ENCODE measurements at regions not wholly inside any gene's neighbourhood (a gene's known extent, or its start where the extent isn't known, plus 50 kb on each side); places are given as distances from the start of the nearest gene placed in this dataset.
"Not testable (repeated sequence)": the region's sequence is repeated elsewhere in the genome, so short reads cannot be mapped to it uniquely, and the experiment has no call there.

- no peak overlapping the region for H3K27ac ChIP-seq (ENCODE audit: low read length)
- H4K20me1 ChIP-seq (ENCODE audit: insufficient read depth, low read length): no peaks in the 10 kb centered on the region
- no peak for TF ChIP-seq EZH2phosphoT487 (IDR thresholded peaks at IDR 0.05; ENCODE audit: low read length)
- TF ChIP-seq EZH2 (optimal IDR thresholded peaks at IDR 0.05; ENCODE audit: low read depth, low read length): no peak
- TF ChIP-seq CTCF (IDR thresholded peaks at IDR 0.05; ENCODE audit: low read length): no peak
- H2AFZ ChIP-seq (ENCODE audit: low read length): no peak overlapping the region
- H3K36me3 ChIP-seq (replicated peaks; ENCODE audit: insufficient read depth, low read length): no peaks in the 10 kb centered on the region
- H3K79me2 ChIP-seq (ENCODE audit: low read length): no peaks in the 10 kb centered on the region
- no peak overlapping the region for H3K4me2 ChIP-seq (ENCODE audit: low read depth, low read length)
- H3K4me3 ChIP-seq (ENCODE audit: low read length): no peak overlapping the region
- H3K27me3 ChIP-seq (replicated peaks; ENCODE audit: insufficient read depth, low read length): no peaks in the 10 kb centered on the region
- H3K9me3 ChIP-seq (replicated peaks; ENCODE audit: insufficient read depth, low read length): no peaks in the 10 kb centered on the region
- no peaks in the 10 kb centered on the region for H3K9me2 ChIP-seq (replicated peaks; ENCODE audit: insufficient read depth, low read length)
- no peaks in the 10 kb centered on the region for H3K4me1 ChIP-seq (ENCODE audit: low read length)
- no peak for DNase-seq
- H3K9ac ChIP-seq (ENCODE audit: low read length): no peak overlapping the region
- H3F3A ChIP-seq (ENCODE audit: insufficient read depth, low read length): no peaks in the 10 kb centered on the region
Observed at GRCh38 chr3:124149081-124149480, 157.2 kb upstream of the ROPN1 start.

GRCh38 chr3:124149771-124150170 lies 157.8 kb upstream of the ROPN1 start:
- Histone ChIP-seq H3K9me2 (replicated peaks; ENCODE audit: insufficient read depth, low read length) (no peaks in the 10 kb centered on the region), H3K79me2 (ENCODE audit: low read length) (no peaks in the 10 kb centered on the region), H3K9me3 (replicated peaks; ENCODE audit: insufficient read depth, low read length) (no peaks in the 10 kb centered on the region), H3K4me2 (ENCODE audit: low read depth, low read length) (no peak overlapping the region), H3K36me3 (replicated peaks; ENCODE audit: insufficient read depth, low read length) (no peaks in the 10 kb centered on the region), H3K4me1 (ENCODE audit: low read length) (no peaks in the 10 kb centered on the region), H3K27ac (ENCODE audit: low read length) (no peak overlapping the region), H2AFZ (ENCODE audit: low read length) (no peak overlapping the region), H3F3A (ENCODE audit: insufficient read depth, low read length) (no peaks in the 10 kb centered on the region), H4K20me1 (ENCODE audit: insufficient read depth, low read length) (no peaks in the 10 kb centered on the region), H3K9ac (ENCODE audit: low read length) (no peak overlapping the region), H3K4me3 (ENCODE audit: low read length) (no peak overlapping the region), H3K27me3 (replicated peaks; ENCODE audit: insufficient read depth, low read length) (no peaks in the 10 kb centered on the region)
- TF ChIP-seq EZH2phosphoT487 (IDR thresholded peaks at IDR 0.05; ENCODE audit: low read length) (no peak), CTCF (IDR thresholded peaks at IDR 0.05; ENCODE audit: low read length) (no peak), EZH2 (optimal IDR thresholded peaks at IDR 0.05; ENCODE audit: low read depth, low read length) (no peak)
- no peak for DNase-seq

GRCh38 chr3:124152891-124153290 lies 161.0 kb upstream of the ROPN1 start:
- not testable (repeated sequence) for H3K4me2 ChIP-seq (ENCODE audit: low read depth, low read length); H3K9ac ChIP-seq (ENCODE audit: low read length); H3K4me3 ChIP-seq (ENCODE audit: low read length); H3K9me3 ChIP-seq (replicated peaks; ENCODE audit: insufficient read depth, low read length); H3K9me2 ChIP-seq (replicated peaks; ENCODE audit: insufficient read depth, low read length); H3F3A ChIP-seq (ENCODE audit: insufficient read depth, low read length); H3K27me3 ChIP-seq (replicated peaks; ENCODE audit: insufficient read depth, low read length); H3K79me2 ChIP-seq (ENCODE audit: low read length); DNase-seq; H3K4me1 ChIP-seq (ENCODE audit: low read length); H3K36me3 ChIP-seq (replicated peaks; ENCODE audit: insufficient read depth, low read length); H2AFZ ChIP-seq (ENCODE audit: low read length); H4K20me1 ChIP-seq (ENCODE audit: insufficient read depth, low read length); H3K27ac ChIP-seq (ENCODE audit: low read length)

GRCh38 chr3:124156866-124157712 lies 165.2 kb upstream of the ROPN1 start:
- TF ChIP-seq EZH2phosphoT487 (IDR thresholded peaks at IDR 0.05; ENCODE audit: low read length) (no peak), EZH2 (optimal IDR thresholded peaks at IDR 0.05; ENCODE audit: low read depth, low read length) (no peak), CTCF (IDR thresholded peaks at IDR 0.05; ENCODE audit: low read length) (no peak)
- Histone ChIP-seq H3K27me3 (replicated peaks; ENCODE audit: insufficient read depth, low read length) (no peaks in the 10 kb centered on the region), H3K9me3 (replicated peaks; ENCODE audit: insufficient read depth, low read length) (no peaks in the 10 kb centered on the region), H3K36me3 (replicated peaks; ENCODE audit: insufficient read depth, low read length) (no peaks in the 10 kb centered on the region), H4K20me1 (ENCODE audit: insufficient read depth, low read length) (no peaks in the 10 kb centered on the region), H3F3A (ENCODE audit: insufficient read depth, low read length) (no peaks in the 10 kb centered on the region), H3K9ac (ENCODE audit: low read length) (no peak overlapping the region), H3K4me1 (ENCODE audit: low read length) (no peaks in the 10 kb centered on the region), H3K79me2 (ENCODE audit: low read length) (no peaks in the 10 kb centered on the region), H3K4me2 (ENCODE audit: low read depth, low read length) (no peak overlapping the region), H3K9me2 (replicated peaks; ENCODE audit: insufficient read depth, low read length) (no peaks in the 10 kb centered on the region), H3K27ac (ENCODE audit: low read length) (no peak overlapping the region), H3K4me3 (ENCODE audit: low read length) (no peak overlapping the region), H2AFZ (ENCODE audit: low read length) (no peak overlapping the region)
- DNase-seq: no peak
